Upper lobe of right lung (tissue), 1 donor: ENCODE measurements at regions not wholly inside any gene's neighbourhood (a gene's known extent, or its start where the extent isn't known, plus 50 kb on each side); places are given as distances from the start of the nearest gene placed in this dataset.

Experiments
- ATAC-seq: fragments of 200-7000 bp; cut with Tn5 transposase; one replicate; pipeline ENCODE4 v1.9.1; 2020; ENCODE audit warnings: mild to moderate bottlenecking, moderate library complexity
- DNase-seq: peaks from one replicate; pipeline ENCODE4 v3.0.0-alpha.2; 2020
- H3K27ac ChIP-seq: fragments of 200-600 bp; one replicate; pipeline ENCODE4 v1.8.0; 2022
- H3K27me3 ChIP-seq: fragments of 200-600 bp; one replicate; pipeline ENCODE4 v1.8.0; 2022; ENCODE audit warnings: mild to moderate bottlenecking
- H3K36me3 ChIP-seq: fragments of 200-600 bp; one replicate; pipeline ENCODE4 v1.8.0; 2022
- H3K4me1 ChIP-seq: fragments of 200-600 bp; one replicate; pipeline ENCODE4 v1.8.0; 2022
- H3K4me3 ChIP-seq: fragments of 200-600 bp; one replicate; pipeline ENCODE4 v1.8.0; 2022; ENCODE audit warnings: mild to moderate bottlenecking
- H3K9me3 ChIP-seq: fragments of 200-600 bp; one replicate; pipeline ENCODE4 v1.8.0; 2022
- CTCF ChIP-seq: fragments of 200-600 bp; IDR thresholded peaks from one replicate; pipeline ENCODE4 v1.8.0; 2022; ENCODE audit warnings: antibody characterized with exemption
- intact Hi-C: fragments of 100-400 bp; cut with DNase I; formaldehyde crosslinking; loops from one replicate; pipeline ENCODE4 v1.11.0; 2022
- donor health status: DM: no; HTN: yes; CAD: no; lungs with severe emphysema.

GRCh38 chr14:56885825-56886224, 75.5 kb upstream of the OTX2 start:
- no peaks in the 10 kb centered on the region for H3K36me3 ChIP-seq
- H3K9me3 ChIP-seq = no peaks in the 10 kb centered on the region
- DNase-seq (no peak), ATAC-seq (no peak)
- no peaks in the 10 kb centered on the region for H3K4me1 ChIP-seq
- H3K4me3 ChIP-seq = no peak overlapping the region
- intact Hi-C loops = no loop called here
- no peak for TF ChIP-seq CTCF
- no peak overlapping the region for H3K27ac ChIP-seq
- H3K27me3 ChIP-seq = peaks cover 3% of the 10 kb centered on the region

- intact Hi-C loops = no loop called here
- DNase-seq (no peak), ATAC-seq (no peak)
- H3K27ac ChIP-seq = no peak overlapping the region
- peaks cover 2% of the 10 kb centered on the region for H3K27me3 ChIP-seq
- no peaks in the 10 kb centered on the region for H3K9me3 ChIP-seq
- H3K36me3 ChIP-seq = no peaks in the 10 kb centered on the region
- no peak overlapping the region for H3K4me3 ChIP-seq
- H3K4me1 ChIP-seq = no peaks in the 10 kb centered on the region
- no peak for TF ChIP-seq CTCF
Measured at GRCh38 chr14:56884617-56885016, 74.3 kb upstream of the OTX2 start.

- no peaks in the 10 kb centered on the region for H3K27me3 ChIP-seq
- intact Hi-C loops = no loop called here
- no peak overlapping the region for H3K4me3 ChIP-seq
- no peaks in the 10 kb centered on the region for H3K9me3 ChIP-seq
- ATAC-seq (no peak), DNase-seq (no peak)
- TF ChIP-seq CTCF = no peak
- H3K27ac ChIP-seq = no peak overlapping the region
- H3K4me1 ChIP-seq = no peaks in the 10 kb centered on the region
- no peaks in the 10 kb centered on the region for H3K36me3 ChIP-seq
Measured at GRCh38 chr14:56881181-56881580, 70.9 kb upstream of the OTX2 start.

- DNase-seq (no peak), ATAC-seq (no peak)
- no peaks in the 10 kb centered on the region for H3K36me3 ChIP-seq
- no peaks in the 10 kb centered on the region for H3K9me3 ChIP-seq
- no peak overlapping the region for H3K27ac ChIP-seq
- no peak overlapping the region for H3K4me3 ChIP-seq
- H3K4me1 ChIP-seq = no peaks in the 10 kb centered on the region
- intact Hi-C loops = no loop called here
- no peak for TF ChIP-seq CTCF
- H3K27me3 ChIP-seq = no peaks in the 10 kb centered on the region
Measured at GRCh38 chr14:56878766-56879165, 68.5 kb upstream of the OTX2 start.

- Histone ChIP-seq H3K27me3 (no peaks in the 10 kb centered on the region), H3K4me3 (no peak overlapping the region), H3K4me1 (no peaks in the 10 kb centered on the region), H3K27ac (no peak overlapping the region), H3K36me3 (no peaks in the 10 kb centered on the region), H3K9me3 (no peaks in the 10 kb centered on the region)
- TF ChIP-seq CTCF = no peak
- DNase-seq = no peak
- intact Hi-C loops = no loop called here
- ATAC-seq = no peak
Measured at GRCh38 chr14:56875104-56875675, 64.9 kb upstream of the OTX2 start.

GRCh38 chr14:56874375-56874774, 64.1 kb upstream of the OTX2 start:
- Histone ChIP-seq H3K27me3 (no peaks in the 10 kb centered on the region), H3K27ac (no peak overlapping the region), H3K36me3 (no peaks in the 10 kb centered on the region), H3K4me3 (no peak overlapping the region), H3K9me3 (no peaks in the 10 kb centered on the region), H3K4me1 (no peaks in the 10 kb centered on the region)
- DNase-seq (no peak), ATAC-seq (peak; percentile 71)
- peak; percentile 33 for TF ChIP-seq CTCF
- intact Hi-C loops = no loop called here
